HEK293T (cell line): ENCODE measurements at regions not wholly inside any gene's neighbourhood (a gene's known extent, or its start where the extent isn't known, plus 50 kb on each side); places are given as distances from the start of the nearest gene placed in this dataset.
A peak's percentile ranks its signal among the peaks of the same experiment; 100 is the strongest.
"Not testable (repeated sequence)": the region's sequence is repeated elsewhere in the genome, so short reads cannot be mapped to it uniquely, and the experiment has no call there.

Experiments used
- CTBP1 ChIP-seq: fragments of 450-650 bp; IDR thresholded peaks from 2 replicates; pipeline ENCODE4 v1.6.1; 2016; ENCODE audit warnings: borderline replicate concordance
- SP1 ChIP-seq: fragments of 450-650 bp; IDR thresholded peaks from 2 replicates; pipeline ENCODE4 v1.6.1; 2017
- SUZ12 ChIP-seq: fragments of 450-650 bp; IDR thresholded peaks from 2 replicates; pipeline ENCODE4 v1.6.1; 2016; ENCODE audit warnings: mild to moderate bottlenecking
- ZNF384 ChIP-seq: fragments of 450-650 bp; IDR thresholded peaks from 2 replicates; pipeline ENCODE4 v1.6.1; 2016

GRCh38 chr17:20708821-20709220, 129.3 kb downstream of the CDRT15L2 start:
- not testable (repeated sequence) for TF ChIP-seq SP1, SUZ12, CTBP1
- TF ChIP-seq ZNF384, result 0 out of 2 replicates have a peak, but pooled peaks have one; percentile 35
